ENCODE measurements at regions not wholly inside any gene's neighbourhood (a gene's known extent, or its start where the extent isn't known, plus 50 kb on each side); places are given as distances from the start of the nearest gene placed in this dataset.
"Not testable (repeated sequence)": the region's sequence is repeated elsewhere in the genome, so short reads cannot be mapped to it uniquely, and the experiment has no call there.

DNA sequence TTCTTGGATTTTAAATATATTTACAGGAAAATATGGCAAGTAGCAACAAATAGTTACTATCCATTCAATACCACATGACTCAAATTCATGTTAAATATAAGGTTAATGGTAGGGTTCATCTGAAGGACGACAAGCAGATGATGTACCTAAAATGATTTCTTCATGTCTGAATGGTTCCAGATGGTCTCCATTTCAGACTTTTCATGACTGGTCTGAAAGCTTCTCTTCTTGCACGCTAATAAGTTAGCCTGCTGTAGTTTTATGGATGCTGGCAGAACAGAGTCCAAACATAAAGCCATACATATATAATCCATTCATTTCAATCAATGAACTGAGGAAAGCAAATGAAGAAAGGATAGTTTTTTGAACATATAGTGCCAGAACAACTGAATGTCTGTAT is 257.0 kb upstream of the MGAT4C start:
- DNase-seq: peak; percentile 39

DNA sequence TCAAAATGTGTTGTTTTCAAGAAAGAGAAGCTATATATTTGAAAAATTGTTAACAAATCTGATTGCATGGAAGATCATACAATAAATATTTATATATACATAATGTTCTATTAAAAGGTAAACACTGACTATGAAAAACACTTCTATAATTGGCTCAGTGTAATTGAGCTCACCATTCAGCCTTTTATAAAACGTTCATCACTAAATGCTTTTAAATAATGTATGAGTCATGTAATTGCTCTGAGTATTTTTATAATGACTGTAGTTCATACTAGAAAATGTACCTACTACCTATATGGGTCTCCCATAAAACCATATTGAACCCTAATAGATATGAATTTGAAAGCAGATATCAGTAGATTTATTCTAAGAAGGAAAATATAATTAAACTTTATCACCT is 240.4 kb upstream of the MGAT4C start:
- no peak for DNase-seq

DNA sequence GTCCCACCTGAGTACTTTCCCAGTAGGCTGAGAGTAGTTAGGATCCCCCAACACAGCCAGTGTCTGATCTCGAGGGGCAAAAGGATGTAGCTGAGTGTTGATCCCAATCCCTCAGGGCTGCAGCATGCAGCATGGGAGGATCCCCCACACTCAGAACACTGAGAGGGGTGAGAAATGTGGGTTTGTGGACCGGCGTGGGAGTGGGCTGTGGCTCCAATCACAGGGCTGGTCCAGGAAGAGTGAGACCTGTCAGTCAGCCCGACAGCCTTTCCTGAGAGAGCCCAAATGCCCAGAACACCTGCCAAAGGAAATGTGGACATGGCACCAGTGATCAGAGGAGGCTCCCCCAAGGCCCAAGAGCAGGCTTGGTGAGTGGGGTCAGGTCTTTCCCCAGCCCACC is 228.3 kb upstream of the MGAT4C start:
- DNase-seq: no peak

DNA sequence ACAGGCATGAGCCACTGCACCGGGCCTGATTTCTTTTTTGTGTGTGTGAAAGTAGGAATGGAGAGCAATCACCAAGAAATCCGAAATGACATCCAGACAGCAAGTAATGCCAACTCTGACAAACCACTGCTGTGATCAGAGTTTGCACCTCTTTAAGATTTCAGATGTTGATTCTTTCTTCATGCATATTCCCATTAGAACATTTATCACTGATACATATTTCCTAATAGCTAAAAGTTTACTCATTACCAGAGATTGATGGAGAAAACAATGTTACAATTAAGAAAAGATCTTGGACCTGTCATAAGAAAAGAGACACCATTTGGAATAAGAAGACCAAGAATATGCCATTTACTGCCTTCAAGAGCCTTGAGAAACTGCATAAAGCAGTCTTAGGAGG is 217.0 kb upstream of the MGAT4C start:
- no peak for DNase-seq

DNA sequence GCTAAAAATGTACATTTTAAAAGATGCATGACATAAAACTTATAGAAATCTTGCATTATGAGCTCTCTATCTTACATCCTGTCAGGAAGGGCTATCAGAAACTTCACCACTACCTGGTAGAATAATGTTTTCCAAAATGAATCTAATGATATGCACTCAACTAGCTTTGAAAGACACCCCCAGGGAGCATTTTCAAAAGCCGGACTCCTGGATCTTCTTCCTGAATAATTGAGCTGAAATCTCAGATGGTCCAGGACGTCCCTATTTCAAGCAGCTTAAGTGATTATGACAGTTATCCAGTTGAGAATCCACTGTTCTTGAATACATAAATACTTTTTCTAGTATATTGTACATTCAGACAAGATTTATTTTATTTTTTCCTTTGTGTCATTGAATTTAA is 200.6 kb upstream of the MGAT4C start:
- DNase-seq: no peak

DNA sequence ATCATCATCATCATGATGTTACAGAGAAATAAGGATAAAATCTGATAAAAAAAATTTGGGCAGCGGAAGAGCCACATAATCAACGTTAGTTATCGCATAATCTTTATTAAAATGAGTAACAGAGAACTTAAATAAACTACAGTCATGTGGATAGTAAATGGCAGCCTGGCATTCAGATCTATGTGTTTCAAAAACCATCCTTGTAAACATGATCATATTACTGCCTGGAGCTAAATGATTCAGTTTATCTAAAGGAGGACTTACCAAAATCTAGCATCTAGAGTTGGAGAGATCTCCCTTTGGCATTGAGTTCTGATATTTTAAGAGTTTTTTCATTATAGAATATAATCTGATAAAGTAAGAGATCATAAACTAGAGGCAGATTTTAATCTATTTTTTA is 200.1 kb upstream of the MGAT4C start:
- no peak for DNase-seq

DNA sequence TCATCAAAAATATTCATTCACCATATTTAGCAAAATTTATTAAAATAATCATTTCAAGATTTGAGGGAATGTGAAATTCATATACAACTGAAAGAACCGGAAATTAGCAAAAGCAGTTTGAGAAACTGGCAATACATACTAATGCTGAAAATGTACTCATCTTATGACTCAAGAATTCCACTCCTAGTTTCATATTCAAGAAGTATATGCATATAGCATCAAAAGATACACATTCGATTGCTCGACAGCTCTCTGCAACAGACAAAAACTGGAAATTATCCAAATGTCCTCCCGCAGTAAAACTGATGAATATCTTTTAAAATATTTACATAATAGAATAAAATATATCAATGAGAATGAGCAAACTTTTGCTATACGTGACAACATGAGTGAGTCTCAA is 189.2 kb upstream of the MGAT4C start:
- DNase-seq: no peak

DNA sequence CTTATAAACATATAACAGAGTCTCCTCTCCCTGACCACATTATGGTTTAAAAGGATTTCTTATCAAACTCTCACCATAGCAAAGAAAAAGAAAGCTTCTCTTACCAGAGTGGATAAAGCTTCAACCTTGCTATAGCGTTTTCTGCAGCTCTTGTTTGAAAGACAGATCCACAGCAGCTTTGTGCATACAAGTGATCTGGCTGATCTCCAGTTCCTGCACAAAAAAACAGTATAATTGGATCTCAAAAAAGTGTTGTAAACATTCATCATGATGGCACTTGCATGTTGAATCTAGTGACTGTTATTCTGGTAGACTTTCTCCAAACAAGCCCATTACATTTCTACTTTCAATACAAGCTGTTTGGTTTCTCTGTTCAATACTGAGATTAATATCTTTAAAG is 178.9 kb upstream of the MGAT4C start:
- no peak for DNase-seq

DNA sequence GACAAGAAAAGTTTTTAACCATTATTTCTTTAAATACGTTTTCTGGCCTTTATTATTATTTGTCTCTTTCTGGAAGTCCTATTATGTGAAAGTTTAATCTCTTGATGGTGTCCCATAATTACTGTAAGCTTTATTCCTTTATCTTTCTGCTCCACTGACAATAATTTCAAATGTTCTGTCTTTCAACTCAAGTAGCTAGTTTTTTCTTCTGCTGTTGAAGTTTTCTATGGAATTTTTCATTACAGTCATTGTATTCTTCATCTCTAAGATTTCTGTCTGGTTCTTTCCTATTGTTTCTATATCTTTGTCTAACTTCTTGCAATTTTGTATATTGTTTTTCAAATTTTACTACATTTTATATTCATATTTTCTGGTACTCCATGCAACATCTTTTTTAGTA is 173.6 kb upstream of the MGAT4C start:
- no peak for DNase-seq

DNA sequence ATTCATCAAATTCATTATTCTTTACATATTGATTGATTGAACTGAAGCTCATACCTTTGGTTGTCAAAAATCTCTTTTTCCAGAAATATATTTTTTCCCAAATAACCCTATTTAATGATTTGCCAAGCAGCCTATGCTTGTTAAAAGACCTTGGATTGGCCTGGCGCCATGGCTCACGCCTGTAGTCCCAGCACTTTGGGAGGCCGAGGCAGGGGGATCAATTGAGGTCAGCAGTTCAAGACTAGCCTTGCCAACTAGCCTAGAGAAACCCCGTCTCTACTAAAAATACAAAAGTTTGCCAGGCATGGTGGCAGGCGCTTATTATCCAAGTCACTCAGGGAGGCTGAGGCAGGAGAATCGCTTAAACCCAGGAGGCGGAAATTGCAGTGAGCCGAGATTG is 165.1 kb upstream of the MGAT4C start:
- no peak for DNase-seq

DNA sequence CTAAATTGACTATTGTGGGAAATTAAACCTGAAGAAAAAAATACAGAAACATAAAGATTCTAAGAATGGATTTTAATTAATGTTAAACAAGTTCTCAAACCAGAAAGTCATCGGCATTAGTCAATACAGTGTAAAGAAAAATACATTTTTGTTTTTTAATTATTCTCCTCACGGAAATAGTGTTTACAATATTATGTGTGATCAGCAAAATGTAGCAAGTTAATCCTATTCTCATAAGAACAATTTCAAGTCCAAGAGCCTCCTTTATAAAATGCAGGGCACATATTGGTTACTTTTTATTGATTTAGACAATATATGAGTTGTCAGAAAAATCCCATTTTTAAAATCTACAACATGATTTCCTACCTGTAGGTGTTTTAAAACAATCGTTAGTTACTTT is 158.0 kb upstream of the MGAT4C start:
- DNase-seq: no peak

DNA sequence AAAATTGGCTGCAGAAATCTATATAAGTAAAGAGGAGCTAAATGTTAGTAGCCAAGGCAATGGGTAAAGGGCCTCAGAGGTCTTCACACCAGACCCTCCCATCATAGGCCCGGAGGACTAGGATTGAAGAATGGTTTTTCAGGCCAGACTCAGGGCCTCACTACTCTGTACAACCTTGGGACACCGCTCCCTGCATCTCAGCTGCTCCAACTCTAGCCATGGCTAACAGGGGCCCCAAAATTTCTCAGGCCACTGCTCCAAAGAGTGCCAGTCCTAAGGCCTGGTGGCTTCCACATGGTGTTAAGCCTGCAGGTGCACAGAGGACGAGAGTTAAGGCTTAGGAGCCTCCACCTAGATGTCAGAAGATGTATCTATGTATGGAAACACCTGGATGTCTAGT is 155.5 kb upstream of the MGAT4C start:
- no peak for DNase-seq

DNA sequence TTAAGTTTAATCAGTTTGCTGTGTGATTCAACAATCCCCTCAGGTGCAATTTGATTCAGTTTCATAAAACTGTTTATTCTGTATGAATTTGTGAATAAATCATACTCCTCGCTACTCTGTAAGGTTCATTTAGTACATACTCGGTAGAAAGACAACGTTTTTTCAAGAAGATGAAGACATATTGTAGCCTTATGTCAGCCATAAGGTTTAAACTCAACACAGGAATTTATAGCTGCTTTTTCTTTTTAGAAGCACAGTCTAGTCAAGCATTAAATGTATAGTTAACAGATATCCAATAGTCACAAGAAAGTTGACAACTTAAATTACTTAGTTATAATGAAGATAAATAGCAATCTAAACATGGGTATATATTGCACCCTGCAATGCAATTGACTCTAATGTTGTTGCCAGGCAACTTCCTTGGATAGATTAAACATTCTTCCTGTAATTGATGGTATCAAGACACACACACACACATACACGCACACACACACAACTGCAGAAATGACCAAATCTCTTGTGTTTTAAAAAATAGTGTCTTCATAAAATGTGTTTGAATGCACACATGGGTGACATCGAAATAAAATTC is 151.5 kb upstream of the MGAT4C start:
- DNase-seq: no peak

DNA sequence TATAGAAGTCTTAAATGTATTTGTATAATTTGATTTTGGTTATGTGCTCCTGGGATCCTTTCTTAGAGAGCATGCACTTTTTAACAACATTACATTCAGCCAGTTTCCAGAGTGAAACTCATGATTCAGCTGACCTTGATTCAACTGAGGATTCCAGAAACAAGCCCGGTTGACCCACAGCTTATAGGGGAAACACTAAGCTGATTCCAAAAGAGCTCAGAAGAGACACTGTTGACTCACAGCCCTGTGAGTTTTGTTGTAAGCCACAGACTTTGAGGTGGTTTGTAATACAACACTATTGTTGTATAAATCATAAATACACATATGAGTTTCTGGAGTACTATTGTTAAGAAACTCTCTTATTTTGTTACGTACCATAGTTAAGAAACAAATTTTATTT is 133.8 kb upstream of the MGAT4C start:
- no peak for DNase-seq

DNA sequence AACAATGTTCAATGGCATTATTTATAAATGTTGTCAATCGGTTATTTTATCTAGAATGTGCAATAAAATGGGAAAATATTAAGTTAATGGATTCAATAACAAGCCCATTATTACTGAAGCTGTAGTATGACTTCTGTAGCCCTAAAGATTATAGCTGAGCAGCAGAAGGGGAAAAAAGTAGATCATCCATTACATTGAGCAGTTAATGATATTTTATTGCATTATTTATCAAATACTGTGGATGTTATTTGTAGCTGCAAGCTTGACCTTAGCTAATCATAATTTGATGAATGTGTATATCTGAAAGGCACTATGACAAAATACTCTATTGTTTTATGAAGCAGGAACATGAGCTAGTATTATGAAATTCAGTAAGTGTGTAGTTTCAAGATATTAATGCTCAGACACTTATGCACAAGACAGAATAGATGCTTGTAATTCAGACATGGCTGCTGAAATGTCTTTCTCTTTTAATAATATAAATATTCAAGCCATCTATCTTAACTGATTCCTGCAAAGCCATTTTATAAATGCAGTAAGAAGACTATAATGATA is 131.5 kb upstream of the MGAT4C start:
- DNase-seq: no peak

DNA sequence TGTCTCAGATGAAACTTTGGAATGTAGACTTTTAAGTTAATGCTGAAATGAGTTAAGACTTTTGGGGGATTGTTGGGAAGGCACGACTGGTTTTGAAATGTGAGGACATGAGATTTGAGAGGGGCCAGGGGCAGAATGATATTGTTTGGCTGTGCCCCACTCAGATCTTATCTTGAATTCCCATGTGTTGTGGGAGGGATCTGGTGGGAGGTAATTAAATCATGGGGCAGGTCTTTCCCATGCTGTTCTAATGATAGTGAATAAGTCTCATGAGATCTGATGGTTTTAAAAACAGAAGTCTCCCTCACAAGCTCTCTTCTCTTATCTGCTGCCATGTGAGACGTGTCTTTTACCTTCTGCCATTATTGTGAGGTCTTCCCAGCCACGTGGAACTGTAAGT is 127.6 kb upstream of the MGAT4C start:
- not testable (repeated sequence) for DNase-seq

DNA sequence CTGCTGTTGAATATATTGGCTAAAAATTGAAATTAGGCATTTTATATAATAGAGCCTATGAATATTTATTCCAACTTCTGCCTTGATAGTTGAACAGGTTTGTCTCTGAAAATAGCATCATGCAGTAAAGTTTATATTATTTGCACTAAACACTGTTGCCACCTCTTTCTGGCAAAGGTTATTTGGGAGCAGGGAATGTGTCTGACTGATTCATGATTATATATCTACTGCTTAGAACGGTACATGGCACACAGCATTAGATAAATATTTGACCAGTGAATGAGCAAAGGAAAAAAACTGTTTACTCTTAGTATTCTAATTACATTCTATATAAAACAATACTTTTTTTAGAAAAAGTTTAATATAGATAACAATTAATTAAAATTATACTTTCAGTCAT is 123.1 kb upstream of the MGAT4C start:
- no peak for DNase-seq

DNA sequence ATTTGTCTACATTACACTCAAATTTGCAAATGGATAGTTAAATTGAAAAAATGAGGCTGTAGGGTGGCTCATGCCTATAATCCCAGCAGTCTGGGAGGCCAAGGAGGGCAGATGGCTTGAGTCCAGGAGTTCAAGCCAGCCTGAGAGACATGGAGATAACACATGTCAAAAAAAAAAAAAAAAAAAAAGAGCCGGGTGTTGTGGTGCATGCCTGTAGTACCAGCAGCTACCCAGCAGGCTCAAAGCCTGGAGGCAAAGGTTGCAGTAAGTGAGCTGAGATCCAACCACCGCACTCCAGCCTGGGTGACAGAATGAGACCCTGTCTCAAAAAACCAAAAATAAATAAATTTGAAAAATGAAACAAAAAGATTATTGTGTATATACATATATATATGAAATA is 119.9 kb upstream of the MGAT4C start:
- no peak for DNase-seq

DNA sequence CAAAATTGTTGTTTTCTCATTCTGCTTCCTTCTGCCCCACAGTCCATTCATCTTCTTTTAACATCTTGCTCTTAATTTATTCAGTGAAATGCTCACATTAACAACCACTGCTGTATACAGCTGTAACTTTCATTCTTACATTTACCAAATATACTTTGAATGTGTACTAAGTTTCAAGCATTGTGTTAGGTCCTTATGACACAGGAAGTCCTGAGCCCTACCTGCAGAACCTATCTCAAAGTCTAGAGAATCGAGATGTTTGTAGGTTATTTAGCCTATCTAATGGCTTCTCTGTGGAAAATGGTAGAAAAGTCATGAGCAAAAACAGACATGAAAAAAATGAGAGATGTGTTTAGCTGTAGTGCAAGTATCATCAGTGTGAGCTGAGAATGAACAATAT is 117.6 kb upstream of the MGAT4C start:
- DNase-seq: no peak

DNA sequence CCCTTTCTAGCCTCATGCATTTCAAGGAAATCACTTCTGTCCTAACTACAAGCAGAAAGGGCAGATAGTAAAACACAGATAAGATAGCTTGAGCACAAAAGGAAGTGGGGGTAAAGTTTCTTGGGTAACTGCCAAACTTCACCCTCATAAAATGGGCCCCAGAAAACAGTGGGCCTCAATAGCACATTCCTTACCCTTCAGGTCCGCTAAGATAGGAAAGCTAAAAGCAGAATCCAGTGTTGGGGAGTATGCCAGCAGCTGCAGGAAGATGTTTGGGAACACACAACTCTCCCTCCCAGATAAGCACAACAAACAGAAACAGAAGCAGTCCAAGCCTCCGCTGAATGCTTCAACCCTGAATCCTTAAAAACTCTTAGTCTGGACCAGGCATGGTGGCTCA is 110.9 kb upstream of the MGAT4C start:
- DNase-seq: no peak

DNA sequence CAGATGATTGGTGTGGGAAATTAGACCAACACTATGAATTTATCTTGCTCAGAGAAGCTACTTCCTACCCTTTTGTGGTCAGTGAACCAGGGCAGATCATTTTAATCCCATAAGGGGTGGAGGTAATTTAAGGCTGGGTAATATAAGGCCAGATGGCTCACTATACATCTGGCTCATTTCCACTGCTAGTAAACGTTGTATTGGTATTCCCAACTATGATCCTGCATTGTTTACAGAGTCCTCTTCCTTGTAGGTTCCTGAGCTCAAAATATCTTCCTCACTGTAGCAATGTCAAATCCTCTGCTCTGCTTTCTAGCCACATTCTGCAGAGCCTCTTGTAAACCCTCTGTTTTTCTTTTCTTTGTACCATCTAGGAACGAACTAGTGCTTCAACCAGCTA is 93.0 kb upstream of the MGAT4C start:
- DNase-seq: peak; percentile 6

DNA sequence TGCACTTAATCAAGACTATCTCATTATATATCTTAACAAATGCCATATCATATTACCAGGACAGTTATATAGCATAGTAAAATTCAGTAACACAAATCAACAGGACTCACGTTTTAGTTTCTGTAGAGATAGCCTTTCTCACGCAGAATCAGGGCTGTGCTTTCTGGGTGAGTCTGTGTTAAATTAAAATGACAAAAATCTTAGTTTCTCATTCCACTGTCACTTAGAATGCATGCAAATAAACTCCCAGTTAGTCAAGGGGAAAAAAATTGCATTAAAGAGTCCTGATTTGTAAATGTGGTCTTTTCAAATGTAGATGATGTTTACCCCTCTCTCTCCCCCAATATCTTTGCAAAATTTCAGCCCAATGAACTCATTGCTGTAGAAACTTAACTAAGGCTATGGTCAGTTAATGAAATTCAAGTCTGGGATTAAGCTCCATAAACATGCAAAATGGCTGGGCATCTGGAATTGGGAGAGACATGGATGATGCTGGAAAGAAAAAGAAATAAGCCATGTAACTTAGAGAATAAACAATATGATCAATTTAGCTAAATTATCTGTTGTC is 77.8 kb upstream of the MGAT4C start:
- DNase-seq: no peak

DNA sequence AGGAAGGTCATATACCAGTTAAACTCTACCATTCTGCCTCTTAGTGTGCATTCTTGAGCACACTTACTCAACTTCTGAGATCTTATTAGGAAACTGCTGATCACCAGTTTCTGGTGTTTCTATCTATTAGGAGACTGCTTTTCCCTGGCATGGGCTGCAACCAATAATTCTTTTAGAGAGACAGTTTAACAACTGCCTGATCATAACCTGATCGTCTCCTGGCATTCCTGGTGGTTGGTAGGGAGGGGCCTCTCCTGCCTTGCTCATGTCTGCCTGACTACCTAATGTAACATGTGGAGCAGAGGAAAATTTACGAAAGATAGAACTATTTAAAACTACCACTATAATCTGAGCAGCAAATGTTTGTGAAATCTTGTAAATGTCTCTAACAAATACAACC is 75.3 kb upstream of the MGAT4C start:
- DNase-seq: no peak

DNA sequence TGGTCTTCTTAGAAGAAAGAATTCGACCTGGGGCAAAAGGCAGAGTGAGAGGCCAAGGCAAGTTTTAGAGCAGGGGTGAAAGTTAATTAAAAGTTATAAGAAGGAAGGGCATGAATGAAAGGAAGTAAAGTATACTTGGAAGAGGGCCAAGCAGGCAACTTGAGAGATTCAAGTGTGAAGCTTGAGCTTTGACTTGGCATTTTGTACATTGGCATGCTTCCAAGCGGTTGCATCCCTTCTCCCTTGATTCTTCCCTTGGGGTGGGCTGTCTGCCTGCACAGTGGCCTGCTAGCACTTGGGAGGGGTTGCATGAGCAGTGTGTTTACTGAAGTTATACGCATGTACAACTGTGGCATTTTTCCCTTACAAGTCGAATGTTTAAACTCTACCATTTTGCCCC is 74.8 kb upstream of the MGAT4C start:
- no peak for DNase-seq

DNA sequence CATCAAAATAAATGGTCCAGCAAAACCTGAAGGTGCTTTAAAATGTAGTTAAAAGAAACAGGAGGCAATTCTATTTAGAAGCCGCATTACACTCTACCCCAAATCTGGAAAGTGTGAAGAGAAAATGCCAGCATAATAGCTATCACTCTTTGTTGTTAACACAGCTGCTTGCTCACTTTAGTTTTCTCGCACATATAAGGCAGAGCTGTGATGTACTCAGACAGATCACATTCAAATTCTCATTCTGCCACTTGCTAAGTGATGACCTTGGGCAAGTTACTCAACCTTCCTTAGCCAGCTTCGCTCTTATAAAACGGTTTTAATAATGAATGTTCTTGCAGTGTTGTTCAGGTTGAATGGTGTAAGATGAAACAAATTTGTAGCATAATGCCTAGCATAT is 56.0 kb upstream of the MGAT4C start:
- DNase-seq: no peak

Data from NCI-H2171 treated with DMSO at 0.1 percent for 48 hours (cell line).